ENCODE measurements at regions not wholly inside any gene's neighbourhood (a gene's known extent, or its start where the extent isn't known, plus 50 kb on each side); places are given as distances from the start of the nearest gene placed in this dataset.
A peak's percentile ranks its signal among the peaks of the same experiment; 100 is the strongest.

- Histone ChIP-seq H3K4me1 (ENCODE audit: insufficient read depth, poor library complexity, severe bottlenecking) (no peaks in the 10 kb centered on the region), H3K4me3 (ENCODE audit: severe bottlenecking) (no peak overlapping the region), H3K27me3 (ENCODE audit: insufficient read depth, poor library complexity, severe bottlenecking) (no peaks in the 10 kb centered on the region), H3K36me3 (ENCODE audit: low read depth) (no peaks in the 10 kb centered on the region), H3K27ac (ENCODE audit: poor library complexity, severe bottlenecking) (no peak overlapping the region), H3K9me3 (ENCODE audit: severe bottlenecking) (peaks cover 4% of the 10 kb centered on the region)
- TF ChIP-seq CTCF (IDR thresholded peaks at IDR 0.05; ENCODE audit: poor library complexity, severe bottlenecking) = no peak
- DNase-seq (ENCODE audit: low spot score) = no peak
- peak; percentile 42; the same call in 1 of the 3 replicates for ATAC-seq (ENCODE audit: low read depth)
Measured at GRCh38 chr10:62972103-62972502, 155.9 kb upstream of the EGR2 start.

GRCh38 chr10:62964026-62964425, 147.9 kb upstream of the EGR2 start:
- DNase-seq (ENCODE audit: low spot score) (no peak), ATAC-seq (ENCODE audit: low read depth) (no peak)
- TF ChIP-seq CTCF (IDR thresholded peaks at IDR 0.05; ENCODE audit: poor library complexity, severe bottlenecking) = no peak
- Histone ChIP-seq H3K27ac (ENCODE audit: poor library complexity, severe bottlenecking) (no peak overlapping the region), H3K27me3 (ENCODE audit: insufficient read depth, poor library complexity, severe bottlenecking) (no peaks in the 10 kb centered on the region), H3K36me3 (ENCODE audit: low read depth) (no peaks in the 10 kb centered on the region), H3K9me3 (ENCODE audit: severe bottlenecking) (no peaks in the 10 kb centered on the region), H3K4me1 (ENCODE audit: insufficient read depth, poor library complexity, severe bottlenecking) (peaks cover 5% of the 10 kb centered on the region), H3K4me3 (ENCODE audit: severe bottlenecking) (no peak overlapping the region)

GRCh38 chr10:62961951-62962523, 145.9 kb upstream of the EGR2 start:
- H3K9me3 ChIP-seq (ENCODE audit: severe bottlenecking) = no peaks in the 10 kb centered on the region
- no peak for ATAC-seq (ENCODE audit: low read depth)
- no peak overlapping the region for H3K4me3 ChIP-seq (ENCODE audit: severe bottlenecking)
- TF ChIP-seq CTCF (IDR thresholded peaks at IDR 0.05; ENCODE audit: poor library complexity, severe bottlenecking) = no peak
- H3K27ac ChIP-seq (ENCODE audit: poor library complexity, severe bottlenecking) = no peak overlapping the region
- H3K4me1 ChIP-seq (ENCODE audit: insufficient read depth, poor library complexity, severe bottlenecking) = peaks cover 5% of the 10 kb centered on the region
- H3K27me3 ChIP-seq (ENCODE audit: insufficient read depth, poor library complexity, severe bottlenecking) = no peaks in the 10 kb centered on the region
- H3K36me3 ChIP-seq (ENCODE audit: low read depth) = no peaks in the 10 kb centered on the region
- no peak for DNase-seq (ENCODE audit: low spot score)

- no peaks in the 10 kb centered on the region for H3K9me3 ChIP-seq (ENCODE audit: severe bottlenecking)
- H3K4me1 ChIP-seq (ENCODE audit: insufficient read depth, poor library complexity, severe bottlenecking) = peaks cover 5% of the 10 kb centered on the region
- H3K36me3 ChIP-seq (ENCODE audit: low read depth) = no peaks in the 10 kb centered on the region
- H3K27me3 ChIP-seq (ENCODE audit: insufficient read depth, poor library complexity, severe bottlenecking) = no peaks in the 10 kb centered on the region
- no peak for TF ChIP-seq CTCF (IDR thresholded peaks at IDR 0.05; ENCODE audit: poor library complexity, severe bottlenecking)
- H3K27ac ChIP-seq (ENCODE audit: poor library complexity, severe bottlenecking) = no peak overlapping the region
- no peak for DNase-seq (ENCODE audit: low spot score)
- no peak for ATAC-seq (ENCODE audit: low read depth)
- H3K4me3 ChIP-seq (ENCODE audit: severe bottlenecking) = no peak overlapping the region
Measured at GRCh38 chr10:62960416-62960815, 144.2 kb upstream of the EGR2 start.

GRCh38 chr10:62959553-62959952, 143.4 kb upstream of the EGR2 start:
- no peak for TF ChIP-seq CTCF (IDR thresholded peaks at IDR 0.05; ENCODE audit: poor library complexity, severe bottlenecking)
- Histone ChIP-seq H3K9me3 (ENCODE audit: severe bottlenecking) (no peaks in the 10 kb centered on the region), H3K27ac (ENCODE audit: poor library complexity, severe bottlenecking) (no peak overlapping the region), H3K36me3 (ENCODE audit: low read depth) (no peaks in the 10 kb centered on the region), H3K4me1 (ENCODE audit: insufficient read depth, poor library complexity, severe bottlenecking) (peaks cover 5% of the 10 kb centered on the region), H3K4me3 (ENCODE audit: severe bottlenecking) (no peak overlapping the region), H3K27me3 (ENCODE audit: insufficient read depth, poor library complexity, severe bottlenecking) (no peaks in the 10 kb centered on the region)
- ATAC-seq (ENCODE audit: low read depth) (no peak), DNase-seq (ENCODE audit: low spot score) (no peak)

Data from RWPE2 (cell line).